HepG2 (cell line): ENCODE measurements at regions not wholly inside any gene's neighbourhood (a gene's known extent, or its start where the extent isn't known, plus 50 kb on each side); places are given as distances from the start of the nearest gene placed in this dataset.

Experiments
- ATAC-seq: fragments of 200-7000 bp; cut with Tn5 transposase; 3 replicates; pipeline ENCODE4 v1.9.1; 2020; ENCODE audit warnings: mild to moderate bottlenecking, moderate library complexity
- BruUV-seq: library from RNA; stranded (reverse); fragments of 400-500 nt; replicated peaks from 2 replicates; lab custom pipeline; 2021; lab: Mats Ljungman, UMichigan
- CTCF ChIA-PET: fragments of 300-600 bp; formaldehyde crosslinking; extraction: SDS; loops from one replicate; lab custom pipeline; 2021; ENCODE audit warnings: low total read pairs, inconsistent platforms, low intra/inter-chr PET ratio; lab: Yijun Ruan, JAX
- POLR2A ChIA-PET: fragments of 350-600 bp; sonication (Branson Sonifier 250); formaldehyde crosslinking; loops from one replicate; lab custom pipeline; 2020; ENCODE audit warnings: antibody characterized with exemption, inconsistent platforms; lab: Yijun Ruan, JAX
- DNase-seq: peaks from one replicate; pipeline ENCODE4 v3.0.0-alpha.2; 2015; ENCODE audit warnings: low spot score
- FAIRE-seq: peaks from 3 replicates; lab custom pipeline; 2011; peaks lifted over from hg19 to GRCh38; lab: Jason Lieb, UNC
- H2AFZ ChIP-seq: one replicate; pipeline ENCODE4 v1.6.1; 2011; ENCODE audit warnings: low read length, inconsistent platforms
- H3K27ac ChIP-seq: fragments of 300-600 bp; 3 replicates; pipeline ENCODE4 v1.8.0; 2011; ENCODE audit warnings: mixed run types, mild to moderate bottlenecking, mixed read lengths, low read length, inconsistent platforms; ENCODE audit not compliant: insufficient read depth; ENCODE audit errors: extremely low read length
- H3K27me3 ChIP-seq, 2 experiments: fragments of 200-600 bp in 1 of 2; 2 replicates in 1 of 2; 3 replicates in 1 of 2; pipeline versions ENCODE4 v1.6.0 to v1.8.0; 2011; ENCODE audit warnings: low read length in 2 of 2, mild to moderate bottlenecking in 2 of 2, moderate library complexity in 2 of 2, inconsistent platforms in 1 of 2; ENCODE audit not compliant: insufficient read depth in 2 of 2, control insufficient read depth in 1 of 2
- H3K36me3 ChIP-seq, 2 experiments: fragments of 200-600 bp in 1 of 2; replicated peaks in 1 of 2; 2 replicates in 1 of 2; 3 replicates in 1 of 2; pipeline versions ENCODE4 v1.5.1 to v1.8.0; 2011; ENCODE audit warnings: low read length in 2 of 2, inconsistent platforms in 1 of 2; ENCODE audit not compliant: insufficient read depth in 2 of 2, control insufficient read depth in 1 of 2
- H3K4me1 ChIP-seq: 2 replicates; pipeline ENCODE4 v1.5.1; 2012; ENCODE audit warnings: low read length, inconsistent platforms; ENCODE audit not compliant: insufficient read depth
- H3K4me2 ChIP-seq: 2 replicates; pipeline ENCODE4 v1.6.0; 2011; ENCODE audit warnings: low read depth, low read length, inconsistent platforms
- H3K4me3 ChIP-seq, 3 experiments: fragments of 200-600 bp in 1 of 3; sonication (generic), shearing (Covaris generic) in 1 of 3; replicated peaks in 1 of 3; 2 replicates each; pipeline ENCODE4 v1.5.1; 2011 to 2016; ENCODE audit warnings: low read length in 3 of 3, inconsistent platforms in 2 of 3, low read depth in 2 of 3, mild to moderate bottlenecking in 2 of 3, control low read depth in 1 of 3, mixed read lengths in 1 of 3; ENCODE audit not compliant: insufficient read depth in 1 of 3
- H3K79me2 ChIP-seq: one replicate; pipeline ENCODE4 v1.6.1; 2011; ENCODE audit warnings: low read length, inconsistent platforms; ENCODE audit not compliant: insufficient read depth
- H3K9ac ChIP-seq: 2 replicates; pipeline ENCODE4 v1.6.0; 2011; ENCODE audit warnings: mild to moderate bottlenecking, low read depth, low read length, inconsistent platforms; ENCODE audit not compliant: insufficient read depth
- H3K9me3 ChIP-seq: 2 replicates; pipeline ENCODE4 v1.5.1; 2012; ENCODE audit warnings: mild to moderate bottlenecking, low read length
- H4K20me1 ChIP-seq: 2 replicates; pipeline ENCODE4 v1.6.0; 2011; ENCODE audit warnings: inconsistent platforms, mild to moderate bottlenecking, low read length, moderate library complexity; ENCODE audit not compliant: insufficient read depth
- HOXA7 ChIP-seq: sonication (generic); formaldehyde crosslinking; IDR thresholded peaks from 2 replicates; pipeline ENCODE4 v1.8.1; 2022; ENCODE audit warnings: mild to moderate bottlenecking, missing genetic modification reagents, moderate library complexity
- MED13 ChIP-seq: sonication (generic); formaldehyde crosslinking; IDR thresholded peaks from 2 replicates; pipeline ENCODE4 v1.5.0; 2020; ENCODE audit warnings: missing genetic modification reagents
- PHF21A ChIP-seq: sonication (generic); formaldehyde crosslinking; IDR thresholded peaks from 2 replicates; pipeline ENCODE4 v1.5.0; 2020; ENCODE audit warnings: mild to moderate bottlenecking, missing genetic modification reagents
- RARA ChIP-seq: IDR thresholded peaks from 2 replicates; pipeline ENCODE4 v1.6.1; 2016; ENCODE audit warnings: missing genetic modification reagents, missing compliant biosample characterization
- STAT6 ChIP-seq: sonication (generic); formaldehyde crosslinking; IDR thresholded peaks from 2 replicates; pipeline ENCODE4 v1.4.0; 2020; ENCODE audit warnings: missing genetic modification reagents, mild to moderate bottlenecking, borderline replicate concordance
- TRAFD1 ChIP-seq: sonication (generic); formaldehyde crosslinking; IDR thresholded peaks from 2 replicates; pipeline ENCODE4 v1.5.1; 2020; ENCODE audit warnings: missing genetic modification reagents, mild to moderate bottlenecking, borderline replicate concordance
- ZBTB7A ChIP-seq: sonication (generic); formaldehyde crosslinking; IDR thresholded peaks from 2 replicates; pipeline ENCODE4 v1.8.0; 2022; ENCODE audit warnings: mild to moderate bottlenecking, missing genetic modification reagents
- ZC3H13 ChIP-seq: sonication (generic); formaldehyde crosslinking; IDR thresholded peaks from 2 replicates; pipeline ENCODE4 v1.8.1; 2023; ENCODE audit warnings: mild to moderate bottlenecking, missing genetic modification reagents, moderate library complexity
- ZMYM4 ChIP-seq: sonication (generic); formaldehyde crosslinking; IDR thresholded peaks from 2 replicates; pipeline ENCODE4 v1.8.1; 2023; ENCODE audit warnings: mild to moderate bottlenecking, missing genetic modification reagents
- ZNF577 ChIP-seq: sonication (generic); formaldehyde crosslinking; IDR thresholded peaks from 2 replicates; pipeline ENCODE4 v1.4.0; 2020; ENCODE audit warnings: mild to moderate bottlenecking, low read depth, missing genetic modification reagents, borderline replicate concordance
- ZNF879 ChIP-seq: sonication (generic); formaldehyde crosslinking; IDR thresholded peaks from 2 replicates; pipeline ENCODE4 v1.8.1; 2023; ENCODE audit warnings: missing genetic modification reagents
- WGBS: methylation state at CpG from one replicate; pipeline ENCODE4 v1.1.6; 2017; ENCODE audit warnings: low lambda C conversion rate; 5-methylcytosine and 5-hydroxymethylcytosine counted together
- in situ Hi-C: cut with HindIII; loops from 2 replicates; pipeline ENCODE4 v1.10.0; 2017; ENCODE audit warnings: low pct_unique_long_range_greater_than_20kb; ENCODE audit not compliant: extremely low pct_ligation_motif_present
- intact Hi-C: fragments of 100-400 bp; cut with micrococcal nuclease; formaldehyde crosslinking; loops from one replicate; pipeline ENCODE4 v1.10.0; 2022; ENCODE audit not compliant: unreplicated experiment

- no peaks in the 10 kb centered on the region for H3K79me2 ChIP-seq
- no peak for TF ChIP-seq HOXA7 (CRISPR knock-in tag)
- TF ChIP-seq ZC3H13 (CRISPR knock-in tag), result no peak
- no peak for TF ChIP-seq ZNF577 (CRISPR knock-in tag)
- no peak overlapping the region for H3K4me3 ChIP-seq
- BruUV-seq, result no TSS peak
- H3K36me3 ChIP-seq, result no peaks in the 10 kb centered on the region
- intact Hi-C loops (no loop called here), in situ Hi-C loops (no loop called here)
- H4K20me1 ChIP-seq, result no peaks in the 10 kb centered on the region
- no peaks in the 10 kb centered on the region for H3K27me3 ChIP-seq
- FAIRE-seq (no peak), DNase-seq (no peak), ATAC-seq (peak; percentile 75)
- no peak overlapping the region for H2AFZ ChIP-seq
- no peak overlapping the region for H3K27ac ChIP-seq
- H3K9me3 ChIP-seq, result no peaks in the 10 kb centered on the region
- 2% methylated on average over 8 of the region's 9 CpGs for WGBS
- no peak overlapping the region for H3K4me2 ChIP-seq
- H3K9ac ChIP-seq, result no peak overlapping the region
- ChIA-PET POLR2A (no interaction called here), CTCF (no interaction called here)
- no peaks in the 10 kb centered on the region for H3K4me1 ChIP-seq
These were observed 199.4 kb downstream of the ESM1 start for GRCh38 chr5:54785729-54786591.

GRCh38 chr5:54778783-54779182, 206.6 kb downstream of the ESM1 start:
- CTCF ChIA-PET, result no interaction called here
- ATAC-seq (no peak), DNase-seq (no peak)
- H3K36me3 ChIP-seq, result no peaks in the 10 kb centered on the region
- no peak overlapping the region for H3K4me3 ChIP-seq
- H3K4me2 ChIP-seq, result no peak overlapping the region
- BruUV-seq, result no TSS peak
- H3K27ac ChIP-seq, result no peak overlapping the region
- H3K9ac ChIP-seq, result no peak overlapping the region
- no peaks in the 10 kb centered on the region for H3K4me1 ChIP-seq
- no peak for TF ChIP-seq ZMYM4 (CRISPR knock-in tag)
- TF ChIP-seq TRAFD1 (CRISPR knock-in tag), result no peak
- no peak for TF ChIP-seq STAT6
- TF ChIP-seq PHF21A (CRISPR knock-in tag), result no peak
- no peak for TF ChIP-seq RARA (CRISPR knock-in tag)
- TF ChIP-seq ZNF879 (CRISPR knock-in tag), result no peak
- no peak for TF ChIP-seq MED13 (CRISPR knock-in tag)
- no peak for TF ChIP-seq ZBTB7A (CRISPR knock-in tag)
- TF ChIP-seq, all 625 proteins: peak for 0
- intact Hi-C loops, result no loop called here
- POLR2A ChIA-PET, result no interaction called here
- H3K9me3 ChIP-seq, result no peaks in the 10 kb centered on the region
- H4K20me1 ChIP-seq, result no peaks in the 10 kb centered on the region
- peaks cover 0 to 5% of the 10 kb centered on the region in 2 experiments; a peak in 2 of 5 replicates for H3K27me3 ChIP-seq
- WGBS, result 28% methylated on average over 2 of the region's 2 CpGs
- H2AFZ ChIP-seq, result no peak overlapping the region
- in situ Hi-C loops, result no loop called here
- FAIRE-seq, result no peak
- H3K79me2 ChIP-seq, result no peaks in the 10 kb centered on the region
